CD14-positive monocyte (primary cell): ENCODE measurements at regions not wholly inside any gene's neighbourhood (a gene's known extent, or its start where the extent isn't known, plus 50 kb on each side); places are given as distances from the start of the nearest gene placed in this dataset.
A peak's percentile ranks its signal among the peaks of the same experiment; 100 is the strongest.

Experiments
- DNase-seq, 3 donors: peaks; one replicate each; pipeline ENCODE4 v3.0.0-alpha.2; 2011 to 2022
- H2AFZ ChIP-seq: 2 replicates; pipeline ENCODE4 v1.6.0; 2012; ENCODE audit warnings: mild to moderate bottlenecking, low read depth, low read length, inconsistent platforms; ENCODE audit not compliant: insufficient read depth, poor library complexity, severe bottlenecking
- H3K27ac ChIP-seq, 2 donors: 1 replicate in 1 of 2; 2 replicates in 1 of 2; pipeline ENCODE4 v1.5.1; 2012 to 2013; ENCODE audit warnings: low read length in 2 of 2, control low read depth in 1 of 2, inconsistent platforms in 1 of 2, low read depth in 1 of 2, mild to moderate bottlenecking in 1 of 2
- H3K27me3 ChIP-seq, 2 donors: one replicate each; pipeline versions ENCODE4 v1.6.0 to v1.6.1; 2011 to 2013; ENCODE audit warnings: low read length in 2 of 2; ENCODE audit not compliant: control insufficient read depth in 2 of 2, insufficient read depth in 2 of 2
- H3K36me3 ChIP-seq, 2 donors: replicated peaks in 1 of 2; 1 replicate in 1 of 2; 2 replicates in 1 of 2; pipeline versions ENCODE4 v1.5.1 to v1.6.1; 2012 to 2013; ENCODE audit warnings: low read length in 2 of 2, control low read depth in 1 of 2, inconsistent platforms in 1 of 2, mild to moderate bottlenecking in 1 of 2; ENCODE audit not compliant: insufficient read depth in 2 of 2, control insufficient read depth in 1 of 2
- H3K4me1 ChIP-seq, 2 donors: 1 replicate in 1 of 2; 2 replicates in 1 of 2; pipeline versions ENCODE4 v1.5.1 to v1.6.1; 2012 to 2013; ENCODE audit warnings: low read length in 2 of 2, control low read depth in 1 of 2, inconsistent platforms in 1 of 2, mild to moderate bottlenecking in 1 of 2, moderate library complexity in 1 of 2; ENCODE audit not compliant: insufficient read depth in 2 of 2, control insufficient read depth in 1 of 2
- H3K4me2 ChIP-seq: replicated peaks from 2 replicates; pipeline ENCODE3; 2012; ENCODE audit warnings: low read length, moderate library complexity, mild to moderate bottlenecking; ENCODE audit not compliant: poor library complexity, severe bottlenecking; ENCODE audit errors: extremely low read depth
- H3K4me3 ChIP-seq, 3 experiments: fragments of 200-600 bp in 1 of 3; sonication (generic) in 1 of 3; replicated peaks in 1 of 3; 1 replicate in 2 of 3; 2 replicates in 1 of 3; pipeline ENCODE4 v1.5.1; 2011 to 2013; ENCODE audit warnings: low read length in 3 of 3, mild to moderate bottlenecking in 3 of 3, control low read depth in 2 of 3, low read depth in 2 of 3, inconsistent platforms in 1 of 3, moderate library complexity in 1 of 3
- H3K79me2 ChIP-seq: 2 replicates; pipeline ENCODE4 v1.6.0; 2012; ENCODE audit warnings: mild to moderate bottlenecking, control low read depth, inconsistent platforms, low read length, moderate library complexity; ENCODE audit not compliant: insufficient read depth
- H3K9ac ChIP-seq: 2 replicates; pipeline ENCODE4 v1.6.0; 2017; ENCODE audit warnings: low read length, mild to moderate bottlenecking; ENCODE audit not compliant: insufficient read depth, poor library complexity, severe bottlenecking
- H3K9me3 ChIP-seq, 2 donors: replicated peaks in 1 of 2; 1 replicate in 1 of 2; 2 replicates in 1 of 2; pipeline versions ENCODE4 v1.5.1 to v1.6.1; 2012 to 2013; ENCODE audit warnings: low read length in 2 of 2, control low read depth in 1 of 2; ENCODE audit not compliant: control insufficient read depth in 1 of 2, insufficient read depth in 1 of 2
- H4K20me1 ChIP-seq: 2 replicates; pipeline ENCODE4 v1.6.0; 2012; ENCODE audit warnings: mild to moderate bottlenecking, low read length, control low read depth, moderate library complexity; ENCODE audit not compliant: insufficient read depth
- H3K27ac Mint-ChIP-seq, 7 donors: one replicate each; pipeline ENCODE4 v1.8.0; 2020; ENCODE audit warnings: mild to moderate bottlenecking in 7 of 7, mixed read lengths in 7 of 7, moderate library complexity in 6 of 7, inconsistent platforms in 2 of 7
- H3K27me3 Mint-ChIP-seq, 3 donors: one replicate each; pipeline ENCODE4 v1.8.0; 2021 to 2022; ENCODE audit warnings: low read depth in 3 of 3, mild to moderate bottlenecking in 3 of 3, mixed read lengths in 3 of 3, moderate library complexity in 3 of 3, inconsistent platforms in 1 of 3
- H3K36me3 Mint-ChIP-seq, 2 donors: one replicate each; pipeline ENCODE4 v1.8.0; 2020; ENCODE audit warnings: mixed read lengths in 2 of 2, inconsistent platforms in 1 of 2, mild to moderate bottlenecking in 1 of 2
- H3K4me1 Mint-ChIP-seq: one replicate; pipeline ENCODE4 v1.8.0; 2020; ENCODE audit warnings: mild to moderate bottlenecking, mixed read lengths
- H3K4me3 Mint-ChIP-seq, 2 donors: one replicate each; pipeline ENCODE4 v1.8.0; 2020; ENCODE audit warnings: mild to moderate bottlenecking in 2 of 2, mixed read lengths in 2 of 2, moderate library complexity in 1 of 2
- H3K9me3 Mint-ChIP-seq, 7 donors: one replicate each; pipeline ENCODE4 v1.8.0; 2020 to 2022; ENCODE audit warnings: mixed read lengths in 7 of 7, mild to moderate bottlenecking in 6 of 7, moderate library complexity in 6 of 7, inconsistent platforms in 2 of 7
- WGBS: methylation state at CpG from one replicate; pipeline ENCODE4 v1.1.5; 2013; ENCODE audit warnings: missing lambda C conversion rate; ENCODE audit not compliant: insufficient coverage; 5-methylcytosine and 5-hydroxymethylcytosine counted together
- intact Hi-C, 2 donors: fragments of 100-400 bp; cut with micrococcal nuclease; formaldehyde crosslinking; loops; one replicate each; pipeline versions ENCODE4 v1.15.0 to v1.15.1; 2023
- TF ChIP-seq, protein P1 (sequence below): fragments of 200-600 bp; IDR thresholded peaks from one replicate; pipeline ENCODE4 v1.8.0; 2022; ENCODE audit warnings: antibody characterized with exemption, mild to moderate bottlenecking

DNA sequence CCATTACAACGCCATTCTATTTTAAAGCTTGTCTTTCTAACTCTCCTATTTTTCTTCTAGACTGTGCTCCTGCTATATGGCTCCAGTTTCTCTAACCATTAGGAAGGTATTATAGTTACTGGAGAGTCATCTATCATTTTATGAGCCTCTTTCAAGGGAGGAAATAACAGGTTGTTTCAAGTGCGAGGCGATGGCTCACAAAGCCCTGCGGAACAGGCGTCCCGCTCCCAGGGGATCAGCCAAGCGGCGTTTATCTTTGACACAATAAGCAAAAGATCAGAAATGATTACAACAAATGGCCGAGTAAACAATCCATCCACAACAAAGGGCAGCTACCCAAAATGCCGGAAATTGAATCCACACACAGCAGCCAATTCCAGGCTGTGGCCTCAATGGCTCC is 249.5 kb upstream of the POU3F1 start:
- Mint-ChIP-seq H3K9me3 (peaks cover 0 to 8% (median 3%) of the 10 kb centered on the region in 7 donors), H3K27me3 (peaks cover 27 to 40% (median 28%) of the 10 kb centered on the region in 3 donors), H3K27ac (no peak overlapping the region), H3K36me3 (no peaks in the 10 kb centered on the region), H3K4me1 (peaks cover 4% of the 10 kb centered on the region), H3K4me3 (no peak overlapping the region)
- DNase-seq = no peak
- no peak overlapping the region for H3K9ac ChIP-seq
- H3K27ac ChIP-seq = no peak overlapping the region
- no peaks in the 10 kb centered on the region for H3K4me1 ChIP-seq
- no peaks in the 10 kb centered on the region for H4K20me1 ChIP-seq
- H3K4me2 ChIP-seq = no peak overlapping the region
- 79% methylated on average over 8 of the region's 10 CpGs for WGBS
- no peak overlapping the region for H3K4me3 ChIP-seq
- peaks cover 0 to 5% of the 10 kb centered on the region in 2 donors for H3K9me3 ChIP-seq
- H3K79me2 ChIP-seq = no peaks in the 10 kb centered on the region
- no peak overlapping the region for H2AFZ ChIP-seq
- intact Hi-C loops = no loop called here
- H3K27me3 ChIP-seq = peaks cover 14 to 26% of the 10 kb centered on the region in 2 donors
- H3K36me3 ChIP-seq = no peaks in the 10 kb centered on the region
- TF ChIP-seq, protein P1, sequence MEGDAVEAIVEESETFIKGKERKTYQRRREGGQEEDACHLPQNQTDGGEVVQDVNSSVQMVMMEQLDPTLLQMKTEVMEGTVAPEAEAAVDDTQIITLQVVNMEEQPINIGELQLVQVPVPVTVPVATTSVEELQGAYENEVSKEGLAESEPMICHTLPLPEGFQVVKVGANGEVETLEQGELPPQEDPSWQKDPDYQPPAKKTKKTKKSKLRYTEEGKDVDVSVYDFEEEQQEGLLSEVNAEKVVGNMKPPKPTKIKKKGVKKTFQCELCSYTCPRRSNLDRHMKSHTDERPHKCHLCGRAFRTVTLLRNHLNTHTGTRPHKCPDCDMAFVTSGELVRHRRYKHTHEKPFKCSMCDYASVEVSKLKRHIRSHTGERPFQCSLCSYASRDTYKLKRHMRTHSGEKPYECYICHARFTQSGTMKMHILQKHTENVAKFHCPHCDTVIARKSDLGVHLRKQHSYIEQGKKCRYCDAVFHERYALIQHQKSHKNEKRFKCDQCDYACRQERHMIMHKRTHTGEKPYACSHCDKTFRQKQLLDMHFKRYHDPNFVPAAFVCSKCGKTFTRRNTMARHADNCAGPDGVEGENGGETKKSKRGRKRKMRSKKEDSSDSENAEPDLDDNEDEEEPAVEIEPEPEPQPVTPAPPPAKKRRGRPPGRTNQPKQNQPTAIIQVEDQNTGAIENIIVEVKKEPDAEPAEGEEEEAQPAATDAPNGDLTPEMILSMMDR = no peak

GRCh38 chr1:38293567-38293966 is 247.0 kb upstream of the POU3F1 start:
- 80% methylated on average over 3 of the region's 4 CpGs for WGBS
- no peak overlapping the region for H3K4me2 ChIP-seq
- H3K27me3 Mint-ChIP-seq = peaks cover 32 to 45% (median 37%) of the 10 kb centered on the region in 3 donors
- no peaks in the 10 kb centered on the region for H3K36me3 ChIP-seq
- peaks cover 19 to 35% of the 10 kb centered on the region in 2 donors for H3K27me3 ChIP-seq
- peaks cover 0 to 8% (median 3%) of the 10 kb centered on the region in 7 donors for H3K9me3 Mint-ChIP-seq
- H3K27ac Mint-ChIP-seq = no peak overlapping the region
- TF ChIP-seq, protein P1 = no peak
- H3K4me3 Mint-ChIP-seq = peak overlapping the region in 1 of 2 donors; percentile 13
- H3K9me3 ChIP-seq = peaks cover 0 to 5% of the 10 kb centered on the region in 2 donors
- no peaks in the 10 kb centered on the region for H3K79me2 ChIP-seq
- no peak overlapping the region for H3K27ac ChIP-seq
- no peak overlapping the region for H3K4me3 ChIP-seq
- intact Hi-C loops = no loop called here
- no peaks in the 10 kb centered on the region for H4K20me1 ChIP-seq
- no peaks in the 10 kb centered on the region for H3K4me1 ChIP-seq
- peaks cover 4% of the 10 kb centered on the region for H3K4me1 Mint-ChIP-seq
- no peak for DNase-seq
- H3K9ac ChIP-seq = no peak overlapping the region
- no peaks in the 10 kb centered on the region for H3K36me3 Mint-ChIP-seq
- no peak overlapping the region for H2AFZ ChIP-seq
